ENCODE measurements at regions not wholly inside any gene's neighbourhood (a gene's known extent, or its start where the extent isn't known, plus 50 kb on each side); places are given as distances from the start of the nearest gene placed in this dataset.

- Histone ChIP-seq H4K20me1 (ENCODE audit: insufficient read depth) (no peaks in the 10 kb centered on the region), H3K9ac (no peak overlapping the region), H3K4me1 (ENCODE audit: insufficient read depth) (no peaks in the 10 kb centered on the region), H3F3A (ENCODE audit: insufficient read depth) (no peaks in the 10 kb centered on the region), H3K27me3 (replicated peaks; ENCODE audit: insufficient read depth) (no peaks in the 10 kb centered on the region), H3K9me3 (ENCODE audit: low read depth) (no peaks in the 10 kb centered on the region), H3K9me2 (ENCODE audit: insufficient read depth) (no peaks in the 10 kb centered on the region), H3K36me3 (ENCODE audit: low read depth) (no peaks in the 10 kb centered on the region), H3K4me3 (no peak overlapping the region), H3K79me2 (ENCODE audit: insufficient read depth) (no peaks in the 10 kb centered on the region), H3K27ac (no peak overlapping the region), H2AFZ (no peak overlapping the region), H3K4me2 (ENCODE audit: unreplicated experiment) (no peak overlapping the region)
- TF ChIP-seq EZH2phosphoT487 (IDR thresholded peaks at IDR 0.05; ENCODE audit: insufficient read depth, low read depth) (no peak), EZH2 (IDR thresholded peaks at IDR 0.05; ENCODE audit: insufficient read depth, poor library complexity, severe bottlenecking) (no peak)
- no peak for DNase-seq
- in situ Hi-C loops (cut with MboI) = no loop called here
- 11 to 17% methylated on average over 2 of the region's 2 CpGs for WGBS, 2 experiments (ENCODE audit: low coverage in 1 of 2, low lambda C conversion rate in 2 of 2, missing lambda C conversion rate in 2 of 2)
Observed at GRCh38 chr4:35912174-35912573, 332.1 kb downstream of the ARAP2 start.

GRCh38 chr4:35918491-35918977 is 325.8 kb downstream of the ARAP2 start:
- no peaks in the 10 kb centered on the region for H3K79me2 ChIP-seq (ENCODE audit: insufficient read depth)
- DNase-seq = no peak
- H3K27ac ChIP-seq = no peak overlapping the region
- no peaks in the 10 kb centered on the region for H3K9me3 ChIP-seq (ENCODE audit: low read depth)
- H3F3A ChIP-seq (ENCODE audit: insufficient read depth) = no peaks in the 10 kb centered on the region
- TF ChIP-seq EZH2 (IDR thresholded peaks at IDR 0.05; ENCODE audit: insufficient read depth, poor library complexity, severe bottlenecking) (no peak), EZH2phosphoT487 (IDR thresholded peaks at IDR 0.05; ENCODE audit: insufficient read depth, low read depth) (no peak)
- no peaks in the 10 kb centered on the region for H3K36me3 ChIP-seq (ENCODE audit: low read depth)
- H3K4me2 ChIP-seq (ENCODE audit: unreplicated experiment) = no peak overlapping the region
- no peak overlapping the region for H3K9ac ChIP-seq
- H3K4me1 ChIP-seq (ENCODE audit: insufficient read depth) = no peaks in the 10 kb centered on the region
- H2AFZ ChIP-seq = no peak overlapping the region
- no peak overlapping the region for H3K4me3 ChIP-seq
- in situ Hi-C loops (cut with MboI) = no loop called here
- no peaks in the 10 kb centered on the region for H3K9me2 ChIP-seq (ENCODE audit: insufficient read depth)
- WGBS, 2 experiments (ENCODE audit: low coverage in 1 of 2, low lambda C conversion rate in 2 of 2, missing lambda C conversion rate in 2 of 2) = 15 to 29% methylated on average over 1 of the region's 1 CpG
- no peaks in the 10 kb centered on the region for H4K20me1 ChIP-seq (ENCODE audit: insufficient read depth)
- H3K27me3 ChIP-seq (replicated peaks; ENCODE audit: insufficient read depth) = no peaks in the 10 kb centered on the region

GRCh38 chr4:35925806-35926205 is 318.5 kb downstream of the ARAP2 start:
- no peaks in the 10 kb centered on the region for H3K79me2 ChIP-seq (ENCODE audit: insufficient read depth)
- no peak for DNase-seq
- no peaks in the 10 kb centered on the region for H3K9me2 ChIP-seq (ENCODE audit: insufficient read depth)
- WGBS, 2 experiments (ENCODE audit: low coverage in 1 of 2, low lambda C conversion rate in 2 of 2, missing lambda C conversion rate in 2 of 2) = 42 to 44% methylated on average over 3 of the region's 3 CpGs
- H3K9me3 ChIP-seq (ENCODE audit: low read depth) = no peaks in the 10 kb centered on the region
- H3K4me3 ChIP-seq = no peak overlapping the region
- H3K36me3 ChIP-seq (ENCODE audit: low read depth) = no peaks in the 10 kb centered on the region
- in situ Hi-C loops (cut with MboI) = no loop called here
- H2AFZ ChIP-seq = no peak overlapping the region
- no peak for TF ChIP-seq EZH2 (IDR thresholded peaks at IDR 0.05; ENCODE audit: insufficient read depth, poor library complexity, severe bottlenecking)
- TF ChIP-seq EZH2phosphoT487 (IDR thresholded peaks at IDR 0.05; ENCODE audit: insufficient read depth, low read depth) = no peak
- H3K9ac ChIP-seq = no peak overlapping the region
- H3K27me3 ChIP-seq (replicated peaks; ENCODE audit: insufficient read depth) = no peaks in the 10 kb centered on the region
- H3K27ac ChIP-seq = no peak overlapping the region
- no peaks in the 10 kb centered on the region for H3K4me1 ChIP-seq (ENCODE audit: insufficient read depth)
- no peaks in the 10 kb centered on the region for H3F3A ChIP-seq (ENCODE audit: insufficient read depth)
- no peak overlapping the region for H3K4me2 ChIP-seq (ENCODE audit: unreplicated experiment)
- H4K20me1 ChIP-seq (ENCODE audit: insufficient read depth) = no peaks in the 10 kb centered on the region

- no peaks in the 10 kb centered on the region for H4K20me1 ChIP-seq (ENCODE audit: insufficient read depth)
- H2AFZ ChIP-seq = no peak overlapping the region
- no peak overlapping the region for H3K4me2 ChIP-seq (ENCODE audit: unreplicated experiment)
- no peak overlapping the region for H3K9ac ChIP-seq
- no peaks in the 10 kb centered on the region for H3K36me3 ChIP-seq (ENCODE audit: low read depth)
- H3K27me3 ChIP-seq (replicated peaks; ENCODE audit: insufficient read depth) = no peaks in the 10 kb centered on the region
- H3K4me1 ChIP-seq (ENCODE audit: insufficient read depth) = no peaks in the 10 kb centered on the region
- no peak overlapping the region for H3K27ac ChIP-seq
- in situ Hi-C loops (cut with MboI) = no loop called here
- H3K9me2 ChIP-seq (ENCODE audit: insufficient read depth) = no peaks in the 10 kb centered on the region
- H3K9me3 ChIP-seq (ENCODE audit: low read depth) = no peaks in the 10 kb centered on the region
- TF ChIP-seq EZH2phosphoT487 (IDR thresholded peaks at IDR 0.05; ENCODE audit: insufficient read depth, low read depth) (no peak), EZH2 (IDR thresholded peaks at IDR 0.05; ENCODE audit: insufficient read depth, poor library complexity, severe bottlenecking) (no peak)
- no peaks in the 10 kb centered on the region for H3K79me2 ChIP-seq (ENCODE audit: insufficient read depth)
- no peak for DNase-seq
- H3K4me3 ChIP-seq = no peak overlapping the region
- WGBS, 2 experiments (ENCODE audit: low coverage in 1 of 2, low lambda C conversion rate in 2 of 2, missing lambda C conversion rate in 2 of 2) = 35 to 42% methylated on average over 3 of the region's 3 CpGs
- H3F3A ChIP-seq (ENCODE audit: insufficient read depth) = no peaks in the 10 kb centered on the region
Observed at GRCh38 chr4:35926788-35927187, 317.5 kb downstream of the ARAP2 start.

- H3K9ac ChIP-seq = no peak overlapping the region
- H3K4me3 ChIP-seq = no peak overlapping the region
- DNase-seq = no peak
- H3K79me2 ChIP-seq (ENCODE audit: insufficient read depth) = no peaks in the 10 kb centered on the region
- no peaks in the 10 kb centered on the region for H3K9me3 ChIP-seq (ENCODE audit: low read depth)
- no peak overlapping the region for H3K27ac ChIP-seq
- no peaks in the 10 kb centered on the region for H3K36me3 ChIP-seq (ENCODE audit: low read depth)
- H3F3A ChIP-seq (ENCODE audit: insufficient read depth) = no peaks in the 10 kb centered on the region
- H2AFZ ChIP-seq = no peak overlapping the region
- no peaks in the 10 kb centered on the region for H3K4me1 ChIP-seq (ENCODE audit: insufficient read depth)
- no peaks in the 10 kb centered on the region for H4K20me1 ChIP-seq (ENCODE audit: insufficient read depth)
- TF ChIP-seq EZH2phosphoT487 (IDR thresholded peaks at IDR 0.05; ENCODE audit: insufficient read depth, low read depth) = no peak
- TF ChIP-seq EZH2 (IDR thresholded peaks at IDR 0.05; ENCODE audit: insufficient read depth, poor library complexity, severe bottlenecking) = no peak
- in situ Hi-C loops (cut with MboI) = no loop called here
- WGBS, 2 experiments (ENCODE audit: low coverage in 1 of 2, low lambda C conversion rate in 2 of 2, missing lambda C conversion rate in 2 of 2) = 7 to 10% methylated on average over 3 of the region's 3 CpGs
- H3K9me2 ChIP-seq (ENCODE audit: insufficient read depth) = no peaks in the 10 kb centered on the region
- no peaks in the 10 kb centered on the region for H3K27me3 ChIP-seq (replicated peaks; ENCODE audit: insufficient read depth)
- H3K4me2 ChIP-seq (ENCODE audit: unreplicated experiment) = no peak overlapping the region
Observed at GRCh38 chr4:35933901-35934300, 310.4 kb downstream of the ARAP2 start.
